GM19023 (cell line): ENCODE measurements at regions not wholly inside any gene's neighbourhood (a gene's known extent, or its start where the extent isn't known, plus 50 kb on each side); places are given as distances from the start of the nearest gene placed in this dataset.
"Not testable (repeated sequence)": the region's sequence is repeated elsewhere in the genome, so short reads cannot be mapped to it uniquely, and the experiment has no call there.

Experiments used
- ATAC-seq: cut with Tn5 transposase; IDR thresholded peaks from one replicate; pipeline ENCODE4 v1.9.1; 2021; ENCODE audit warnings: mild to moderate bottlenecking, moderate library complexity; ENCODE audit not compliant: unreplicated experiment

GRCh38 chr3:88775026-88775690, 332.3 kb upstream of the EPHA3 start:
- no peak for ATAC-seq

- no peak for ATAC-seq
Observed at GRCh38 chr3:88779482-88779881, 327.9 kb upstream of the EPHA3 start.

- ATAC-seq, result no peak
Observed at GRCh38 chr3:88784925-88785324, 322.5 kb upstream of the EPHA3 start.

- no peak for ATAC-seq
Observed at GRCh38 chr3:88785841-88786240, 321.6 kb upstream of the EPHA3 start.

- no peak for ATAC-seq
Observed at GRCh38 chr3:88795503-88795902, 311.9 kb upstream of the EPHA3 start.

GRCh38 chr3:88807491-88808105, 299.8 kb upstream of the EPHA3 start:
- no peak for ATAC-seq

- no peak for ATAC-seq
Observed at GRCh38 chr3:88809993-88810392, 297.4 kb upstream of the EPHA3 start.

- no peak for ATAC-seq
Observed at GRCh38 chr3:88810455-88810854, 297.0 kb upstream of the EPHA3 start.

GRCh38 chr3:88811096-88811495, 296.3 kb upstream of the EPHA3 start:
- ATAC-seq, result no peak

- ATAC-seq, result no peak
Observed at GRCh38 chr3:88812576-88812975, 294.8 kb upstream of the EPHA3 start.

GRCh38 chr3:88816445-88816844, 291.0 kb upstream of the EPHA3 start:
- no peak for ATAC-seq

GRCh38 chr3:88824666-88825564, 282.5 kb upstream of the EPHA3 start:
- no peak for ATAC-seq

- no peak for ATAC-seq
Observed at GRCh38 chr3:88828466-88828865, 279.0 kb upstream of the EPHA3 start.

GRCh38 chr3:88852606-88853005, 254.8 kb upstream of the EPHA3 start:
- ATAC-seq, result no peak

GRCh38 chr3:88863196-88863595, 244.2 kb upstream of the EPHA3 start:
- no peak for ATAC-seq

GRCh38 chr3:88876724-88877123, 230.7 kb upstream of the EPHA3 start:
- no peak for ATAC-seq

- no peak for ATAC-seq
Observed at GRCh38 chr3:88879905-88880304, 227.5 kb upstream of the EPHA3 start.

- ATAC-seq, result peak; percentile 71
Observed at GRCh38 chr3:88882121-88882520, 225.3 kb upstream of the EPHA3 start.

- not testable (repeated sequence) for ATAC-seq
Observed at GRCh38 chr3:88886624-88887023, 220.8 kb upstream of the EPHA3 start.

- no peak for ATAC-seq
Observed at GRCh38 chr3:88896026-88896425, 211.4 kb upstream of the EPHA3 start.

- no peak for ATAC-seq
Observed at GRCh38 chr3:88912294-88912877, 195.0 kb upstream of the EPHA3 start.
